ENCODE measurements at regions not wholly inside any gene's neighbourhood (a gene's known extent, or its start where the extent isn't known, plus 50 kb on each side); places are given as distances from the start of the nearest gene placed in this dataset.
"Not testable (repeated sequence)": the region's sequence is repeated elsewhere in the genome, so short reads cannot be mapped to it uniquely, and the experiment has no call there.

DNA sequence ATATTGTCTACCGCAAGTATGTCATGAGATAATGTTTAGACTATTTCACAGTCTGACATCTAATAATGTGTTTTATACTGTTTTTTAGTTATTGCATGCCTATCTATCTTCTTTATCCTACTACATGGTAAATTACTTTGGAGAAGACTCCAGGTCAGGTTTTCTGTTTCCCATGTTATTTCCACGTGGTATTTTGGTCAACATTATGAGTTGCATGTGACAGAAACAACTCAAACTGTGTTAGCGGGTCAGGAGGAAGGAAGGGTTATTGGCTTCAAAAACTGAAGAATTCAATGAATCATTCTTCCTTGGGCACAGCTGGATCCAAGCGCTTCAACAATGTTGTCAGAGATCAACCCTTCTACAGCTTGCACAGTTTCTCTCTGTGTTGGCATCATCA lies 252.1 kb upstream of the CCNG1 start:
- no peak for DNase-seq

DNA sequence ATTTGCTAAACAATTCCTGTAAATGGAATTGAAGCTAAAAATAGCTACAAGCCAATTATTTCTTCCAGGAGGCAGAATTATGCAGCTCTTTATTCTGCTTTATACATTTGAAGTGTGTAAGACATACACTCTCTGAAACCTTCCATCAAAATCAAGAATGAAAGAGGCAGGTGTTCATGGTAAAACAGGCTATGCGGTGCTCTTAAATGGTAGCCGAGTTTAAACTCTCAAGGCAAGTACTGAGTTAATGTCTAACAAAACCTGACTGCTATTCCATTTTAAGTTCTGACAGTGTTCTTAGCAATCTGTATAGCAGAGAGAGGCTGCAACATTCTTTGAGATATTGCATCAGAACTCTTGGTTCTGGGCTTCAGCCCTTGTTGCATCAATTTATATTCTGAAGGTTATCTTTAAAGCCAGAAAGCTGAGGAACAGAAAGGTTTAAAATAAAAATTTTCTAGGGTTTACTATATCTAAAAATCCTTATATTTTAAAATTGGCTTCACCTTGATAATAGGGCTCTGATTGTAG lies 248.3 kb upstream of the CCNG1 start:
- no peak for DNase-seq

DNA sequence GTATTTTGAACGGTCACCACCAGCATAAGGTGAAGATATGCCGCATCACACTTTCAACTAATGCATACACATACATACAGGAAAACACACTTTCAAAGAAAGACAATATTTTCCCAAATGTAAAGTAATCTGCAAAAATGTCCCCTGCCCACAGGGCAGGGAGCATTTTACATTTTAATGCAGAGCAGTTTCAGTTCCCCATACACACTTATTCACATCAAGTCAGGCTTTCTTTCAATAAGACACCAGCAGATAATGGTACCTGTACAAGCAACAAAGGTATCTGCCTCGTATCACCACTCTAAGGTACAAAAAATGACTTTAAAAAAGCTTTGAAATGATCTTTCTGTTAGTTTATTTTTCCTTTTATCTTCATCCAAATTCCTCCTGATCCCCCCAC lies 247.1 kb upstream of the CCNG1 start:
- no peak for DNase-seq

DNA sequence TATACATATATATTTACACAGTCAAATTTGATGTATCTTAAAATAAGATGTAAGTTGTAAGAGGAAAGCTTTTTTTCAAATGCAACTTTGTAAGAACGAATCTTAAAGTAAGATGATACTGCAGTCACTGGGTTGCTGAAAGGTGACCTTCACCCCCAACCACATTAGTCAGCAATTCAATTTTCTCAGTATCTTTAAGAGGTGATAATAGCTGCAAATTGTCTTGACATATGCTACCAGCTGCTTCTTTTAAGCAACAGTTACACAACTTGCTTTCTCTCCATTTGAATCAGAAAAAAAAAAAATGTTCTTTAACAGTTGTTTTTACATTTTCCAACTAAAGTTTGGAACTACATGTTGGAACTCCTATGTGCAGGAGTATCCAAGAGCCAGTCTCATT lies 246.6 kb upstream of the CCNG1 start:
- no peak for DNase-seq

DNA sequence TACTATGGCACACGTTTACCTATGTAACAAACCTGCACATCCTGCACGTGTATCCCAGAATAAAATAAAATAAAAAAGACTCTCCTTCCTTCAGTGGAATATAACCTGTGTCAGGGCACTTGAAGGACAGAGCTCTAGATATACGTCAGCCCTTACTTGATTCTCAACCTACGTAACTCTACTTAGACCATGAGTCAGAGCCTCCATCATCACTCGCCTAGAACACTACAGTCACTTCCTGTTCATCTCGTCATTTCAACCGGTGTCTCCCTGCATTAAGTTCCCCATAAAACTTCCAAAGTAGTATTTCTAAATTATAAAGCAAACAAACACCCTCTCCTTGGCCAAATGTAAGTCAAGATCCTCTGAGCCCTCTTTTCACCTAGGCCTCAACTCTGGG lies 243.5 kb upstream of the CCNG1 start:
- no peak for DNase-seq

DNA sequence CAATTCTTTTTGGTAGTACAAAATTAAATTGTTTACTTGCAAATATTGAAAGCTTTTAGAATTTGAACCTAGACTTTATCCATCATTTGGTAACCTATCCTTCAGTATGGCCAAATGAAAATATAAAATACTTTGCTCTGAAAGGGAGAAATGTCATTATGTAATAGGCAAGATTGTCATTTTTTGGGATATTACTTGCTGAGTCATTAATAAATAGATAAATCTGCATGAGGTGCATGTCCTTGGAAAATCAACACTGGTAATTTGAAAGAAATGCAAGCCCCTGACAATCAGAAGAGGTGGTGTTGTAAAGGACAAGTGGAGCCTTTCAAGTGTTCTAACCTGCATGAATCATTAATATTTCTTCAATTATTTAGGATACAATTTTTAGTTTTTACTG lies 231.8 kb upstream of the CCNG1 start:
- no peak for DNase-seq

DNA sequence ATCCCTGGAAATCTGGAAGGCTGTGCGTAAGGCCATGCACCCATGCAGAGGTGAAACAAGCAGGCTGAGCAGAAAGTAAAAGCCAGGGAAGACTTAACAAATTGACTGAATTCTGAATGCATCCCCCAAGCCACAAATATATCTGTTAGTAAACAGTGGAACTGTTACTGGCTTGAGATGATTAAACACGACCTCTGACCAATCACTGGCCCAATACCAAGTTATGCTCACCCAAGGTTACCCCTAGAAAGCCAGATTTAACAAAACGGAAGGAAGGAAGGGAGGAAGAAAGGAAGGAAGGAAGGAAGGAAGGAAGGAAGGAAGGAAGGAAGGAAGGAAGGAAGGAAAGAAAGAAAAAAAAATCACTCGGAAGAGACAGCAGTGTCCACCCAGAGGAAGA lies 215.8 kb upstream of the CCNG1 start:
- no peak for DNase-seq

DNA sequence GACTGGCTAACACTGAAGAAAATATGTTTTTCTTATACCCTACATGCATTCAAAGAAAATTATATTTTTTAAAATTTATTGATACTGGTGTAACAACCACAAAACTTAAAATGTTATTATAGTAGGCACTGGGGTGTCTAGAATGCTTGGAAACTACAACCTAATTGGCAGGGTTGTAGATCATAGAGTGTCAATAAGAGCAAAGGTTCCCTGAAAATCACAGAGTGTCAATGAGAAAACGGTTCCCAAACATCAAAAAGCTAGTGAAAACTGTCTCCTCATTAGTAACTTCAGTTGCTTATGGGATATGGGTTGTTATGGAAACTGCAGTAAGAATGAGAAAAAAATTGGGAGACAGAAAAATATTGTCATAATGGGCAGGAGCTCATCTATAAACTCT lies 214.4 kb upstream of the CCNG1 start:
- DNase-seq, result no peak

DNA sequence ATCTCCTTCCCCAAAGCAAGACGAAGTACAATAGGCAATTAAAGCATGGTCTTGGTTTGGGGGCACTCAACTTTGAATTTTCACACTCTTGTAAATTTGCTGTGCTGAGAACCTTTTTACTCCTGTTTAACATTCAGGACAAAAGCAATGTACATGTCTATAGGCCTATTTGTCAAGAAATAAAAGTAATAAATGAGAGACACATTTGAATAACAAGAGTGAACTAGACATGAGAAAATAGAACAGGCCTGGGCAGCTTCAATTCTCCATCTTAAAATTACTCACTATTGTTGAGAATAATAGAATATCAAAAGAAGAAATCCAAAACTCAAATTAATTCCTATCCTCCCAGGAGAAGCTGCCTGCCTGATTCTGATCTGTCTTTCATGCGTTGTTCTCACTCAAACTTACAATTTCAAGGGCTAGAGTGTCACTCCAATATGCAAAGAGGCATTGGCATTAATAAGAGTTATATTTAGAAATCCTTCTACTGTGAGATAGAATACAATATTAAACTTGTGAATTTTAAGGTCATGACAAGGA lies 192.9 kb upstream of the CCNG1 start:
- DNase-seq, result no peak

DNA sequence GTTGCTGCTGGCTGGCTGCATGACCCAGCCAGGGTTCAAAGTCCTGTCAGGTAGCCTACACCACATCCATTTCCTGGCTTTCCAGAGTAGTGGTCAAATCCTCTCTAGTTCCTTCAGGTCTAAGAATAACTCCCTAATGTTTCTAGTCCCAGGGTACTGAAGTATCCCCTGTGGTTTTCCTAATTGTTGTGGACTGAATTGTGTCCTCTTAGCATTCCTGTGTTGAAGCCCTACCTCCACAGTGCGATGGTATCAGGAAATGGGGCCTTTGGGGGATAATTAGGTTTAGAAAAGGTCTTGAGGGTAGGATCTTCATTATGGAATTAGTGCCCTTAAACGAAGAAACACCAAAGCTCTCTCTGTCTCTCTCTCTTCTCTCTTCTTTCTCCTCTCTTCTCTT lies 191.8 kb upstream of the CCNG1 start:
- no peak for DNase-seq

DNA sequence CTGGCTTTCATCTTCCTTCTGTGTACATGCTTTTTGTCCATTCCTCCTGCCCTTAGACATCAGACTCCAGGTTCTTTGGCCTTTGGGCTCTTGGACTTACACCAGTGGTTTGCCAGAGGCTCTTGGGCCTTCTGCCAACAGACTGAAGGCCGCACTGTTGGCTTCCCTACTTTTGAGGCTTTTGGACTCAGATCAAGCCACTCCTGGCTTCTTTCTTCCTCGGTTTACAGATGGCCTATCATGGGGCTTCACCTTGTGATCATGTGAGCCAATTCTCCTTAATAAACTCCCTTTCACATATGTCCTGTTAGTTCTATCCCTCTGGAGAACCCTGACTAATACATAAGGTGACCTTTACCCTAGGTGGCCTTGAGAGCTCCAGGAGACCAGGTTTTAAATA lies 189.1 kb upstream of the CCNG1 start:
- no peak for DNase-seq

DNA sequence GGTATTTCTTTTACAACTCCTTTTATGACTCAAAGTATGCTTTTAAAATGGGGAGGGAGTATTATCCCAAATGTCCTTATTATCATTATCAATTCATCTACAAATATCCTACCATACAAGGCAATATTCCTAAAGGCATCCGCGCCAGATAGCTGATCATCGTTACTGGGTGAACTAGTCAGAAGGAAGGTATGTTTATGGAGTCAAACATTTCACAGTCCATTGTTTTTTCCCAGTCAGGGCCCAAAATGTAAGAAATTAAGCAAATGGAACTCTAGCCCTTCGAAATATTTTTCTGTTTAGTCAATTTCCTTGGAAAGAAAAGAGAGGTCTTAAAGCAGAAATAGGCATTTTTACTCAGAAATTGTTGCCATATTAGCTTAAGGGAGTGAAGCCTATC lies 188.5 kb upstream of the CCNG1 start:
- no peak for DNase-seq

DNA sequence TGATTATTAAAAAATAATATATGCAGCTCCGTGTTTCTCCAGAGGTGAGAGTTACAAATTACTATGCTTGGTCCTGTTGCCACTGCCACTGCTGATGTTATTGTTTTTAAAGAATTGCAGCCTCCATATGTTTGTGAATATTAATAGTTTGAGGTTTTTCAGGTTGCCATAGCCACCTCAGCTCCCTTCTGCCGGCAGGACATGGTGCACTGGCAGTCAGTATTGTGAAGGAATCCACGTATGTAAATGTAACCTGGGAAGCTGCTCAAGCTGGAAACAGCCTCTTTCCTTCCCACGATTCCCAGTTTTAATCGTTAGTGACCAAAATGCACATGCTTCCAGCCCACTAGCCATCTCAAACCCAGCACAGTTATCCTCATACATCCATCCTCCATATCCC lies 184.4 kb upstream of the CCNG1 start:
- DNase-seq, result no peak

DNA sequence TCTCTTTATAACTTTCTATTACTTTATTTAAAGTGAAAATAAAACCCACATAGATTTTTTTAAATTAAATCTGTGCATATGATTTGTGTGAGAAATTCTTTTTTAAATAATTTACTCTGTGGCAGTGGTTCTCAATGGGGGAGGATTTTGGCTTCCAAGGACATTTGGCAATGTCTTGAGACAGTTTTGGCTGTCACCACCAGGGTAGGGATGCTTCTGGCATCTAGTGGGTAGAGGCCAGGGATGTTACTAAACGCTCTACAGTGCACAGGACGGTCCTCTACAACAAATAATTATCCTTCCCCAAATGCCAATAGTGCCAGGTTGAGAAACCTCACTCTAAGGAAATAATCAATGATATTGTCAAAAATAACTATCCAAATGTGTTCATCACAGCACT lies 177.9 kb upstream of the CCNG1 start:
- DNase-seq, result no peak

DNA sequence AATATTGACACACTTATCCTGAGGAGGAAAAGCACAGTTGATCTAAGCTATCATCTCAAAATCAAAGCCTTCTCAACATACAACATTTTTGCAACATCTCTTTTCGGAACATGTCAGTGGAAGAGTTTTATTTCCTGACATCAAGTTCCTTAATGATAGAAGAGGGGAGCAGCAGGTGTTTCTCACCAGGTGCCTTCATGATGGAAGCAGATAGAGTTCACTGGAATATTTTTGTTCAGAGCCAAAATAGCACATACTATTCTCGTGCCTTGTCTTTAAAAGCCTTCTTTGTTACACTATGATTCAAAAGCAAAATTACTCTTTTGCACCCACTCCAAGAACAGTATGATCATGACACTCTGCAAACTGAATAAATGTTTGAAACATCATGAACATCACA lies 176.9 kb upstream of the CCNG1 start:
- DNase-seq, result no peak

DNA sequence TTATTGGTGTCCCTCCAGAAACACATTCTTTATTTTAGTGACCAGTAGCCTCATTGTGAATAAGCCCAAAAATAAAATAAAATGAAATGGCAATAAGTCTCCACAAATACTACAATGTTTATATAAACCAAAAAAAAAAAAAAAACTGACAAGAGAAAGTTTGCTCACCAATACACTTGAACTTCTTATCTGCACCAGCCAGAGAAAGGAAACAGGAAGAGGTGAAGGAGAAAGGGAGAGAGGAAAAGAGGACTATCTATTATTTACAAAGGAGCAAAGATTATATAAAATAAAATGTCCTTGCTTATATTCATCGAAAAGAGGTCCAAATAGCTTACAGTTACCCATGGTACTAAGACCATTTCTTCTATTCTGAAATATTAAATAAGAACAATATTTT lies 176.4 kb upstream of the CCNG1 start:
- DNase-seq, result no peak

DNA sequence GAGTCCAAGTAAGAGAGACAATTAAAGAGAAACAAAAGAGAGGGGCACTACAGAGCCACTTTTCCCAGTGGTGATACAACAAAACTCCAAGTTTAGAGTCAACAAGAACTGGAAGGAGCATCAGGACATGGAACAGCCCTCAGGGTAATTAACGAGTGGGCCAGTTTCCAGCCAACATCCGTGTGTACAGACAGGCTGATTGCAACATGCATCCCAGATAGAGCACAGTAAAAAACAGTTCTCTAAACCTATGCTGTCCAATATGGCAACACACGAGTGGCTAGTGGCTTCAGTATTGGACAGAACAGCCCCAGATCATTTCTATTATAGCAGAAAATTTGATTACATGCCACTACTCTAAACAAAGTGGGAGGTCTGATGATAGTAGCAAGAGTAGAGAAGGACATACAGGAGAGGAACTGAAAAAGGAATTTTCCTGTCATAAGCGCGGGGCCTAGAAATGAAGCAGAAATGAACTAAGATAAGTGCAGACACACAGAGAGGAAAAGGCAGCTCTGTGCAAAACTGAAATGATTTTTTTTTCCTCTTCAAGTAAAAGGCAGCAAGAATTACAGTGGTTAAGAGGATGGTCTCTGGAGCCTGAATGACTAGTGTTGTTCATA lies 175.6 kb upstream of the CCNG1 start:
- DNase-seq, result no peak

DNA sequence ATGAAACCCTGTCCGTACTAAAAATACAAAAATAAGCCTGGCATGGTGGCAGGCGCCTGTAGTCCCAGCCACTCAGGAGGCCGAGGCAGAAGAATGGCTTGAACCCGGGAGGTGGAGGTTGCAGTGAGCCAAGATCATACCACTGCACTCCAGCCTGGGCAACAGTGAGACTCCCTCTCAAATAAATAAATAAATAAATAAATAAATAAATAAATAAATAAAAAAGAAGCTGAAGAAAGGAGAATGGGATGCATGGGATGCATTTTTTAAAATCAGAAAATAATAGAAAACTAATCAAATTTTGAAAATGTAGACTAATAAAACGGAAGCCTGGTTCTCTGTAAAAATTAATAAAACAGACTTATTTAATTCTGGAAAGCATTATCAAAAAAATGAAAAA lies 171.1 kb upstream of the CCNG1 start:
- DNase-seq, result not testable (repeated sequence)

DNA sequence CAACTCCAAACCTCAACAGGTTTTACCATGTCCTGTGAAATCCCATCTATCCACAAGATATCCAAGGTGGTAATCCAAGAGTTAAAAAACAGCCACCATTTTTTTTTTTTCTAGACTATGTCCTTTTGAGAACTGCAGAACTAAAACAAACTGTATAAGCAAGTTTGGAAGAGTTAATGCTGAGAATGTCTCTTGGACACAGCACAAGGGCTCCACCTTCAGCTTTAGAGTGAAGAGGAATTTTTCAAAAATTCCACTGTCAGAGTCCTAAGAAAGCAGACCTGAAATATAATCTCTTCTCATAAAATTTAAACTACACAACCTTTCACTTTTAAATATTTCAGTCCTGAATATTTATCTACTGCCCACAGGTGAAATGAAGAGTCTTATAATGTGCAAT lies 167.8 kb upstream of the CCNG1 start:
- DNase-seq, result no peak

DNA sequence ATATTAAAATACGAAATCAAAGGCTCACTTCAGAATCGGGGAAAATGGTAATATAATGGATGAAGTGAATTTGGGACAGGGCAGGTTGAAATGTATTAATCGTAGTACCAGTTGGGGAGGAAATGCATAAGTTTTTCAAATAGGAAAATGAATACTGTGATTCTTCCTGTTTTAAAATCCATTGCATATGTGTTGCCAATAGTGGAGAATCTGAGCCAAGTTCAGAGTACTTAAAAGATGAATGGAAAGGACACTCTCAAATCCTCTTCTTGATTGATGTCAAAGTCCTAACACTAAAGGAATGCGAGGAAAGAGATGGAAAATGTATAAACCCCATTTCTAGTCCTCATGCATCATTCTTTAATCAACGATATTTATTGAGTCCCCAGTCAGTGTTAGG lies 160.9 kb upstream of the CCNG1 start:
- no peak for DNase-seq

DNA sequence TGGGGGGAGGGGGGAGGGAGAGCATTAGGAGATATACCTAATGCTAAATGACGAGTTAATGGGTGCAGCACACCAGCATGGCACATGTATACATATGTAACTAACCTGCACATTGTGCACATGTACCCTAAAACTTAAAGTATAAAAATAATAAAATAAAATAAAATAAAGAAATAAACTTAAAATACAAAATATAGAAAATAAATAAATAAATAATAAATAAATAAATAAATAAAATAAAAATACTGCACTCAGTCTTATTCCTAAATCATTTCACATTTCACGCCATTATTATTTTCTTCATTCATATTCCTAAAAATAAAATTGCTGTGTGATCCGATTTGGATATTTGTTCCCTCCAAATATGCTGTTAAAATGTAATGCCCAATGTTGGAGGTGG lies 156.5 kb upstream of the CCNG1 start:
- not testable (repeated sequence) for DNase-seq

DNA sequence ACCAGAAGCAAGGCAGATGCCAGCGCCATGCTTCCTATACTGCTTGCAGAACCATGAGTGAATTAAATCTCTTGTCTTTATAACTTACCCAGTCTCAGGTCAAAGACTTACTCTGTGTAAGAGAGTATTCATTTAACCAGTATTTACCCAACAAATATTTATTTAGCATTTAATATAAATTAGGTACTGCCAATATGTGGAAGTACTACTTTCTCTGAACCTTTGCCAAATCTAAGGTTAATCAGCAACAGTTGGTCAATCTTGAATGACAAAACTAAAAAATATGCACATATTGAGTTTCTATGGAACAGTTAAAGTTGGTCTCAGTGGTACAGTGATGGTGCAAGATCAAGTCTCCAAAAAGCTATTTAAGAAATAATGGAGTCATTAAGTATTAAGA lies 155.9 kb upstream of the CCNG1 start:
- DNase-seq, result no peak

DNA sequence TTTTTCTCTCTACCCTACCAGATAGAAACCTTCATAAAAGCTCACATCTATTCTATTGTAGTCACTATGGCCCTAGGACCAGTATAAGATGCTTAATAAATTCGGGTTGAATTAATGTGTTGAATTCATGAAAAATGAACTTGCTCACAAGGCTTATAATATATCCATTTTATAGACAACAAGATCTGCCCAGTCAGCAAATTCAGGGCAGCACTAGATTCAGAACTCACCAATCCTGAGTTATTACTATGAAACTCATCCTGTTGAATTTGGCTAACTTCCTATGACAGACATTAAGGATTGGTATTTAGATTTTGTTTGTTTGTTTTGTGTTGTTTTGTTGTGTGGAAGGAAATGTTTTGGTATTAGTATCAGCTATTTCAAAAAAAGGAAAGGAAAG lies 143.6 kb upstream of the CCNG1 start:
- no peak for DNase-seq

DNA sequence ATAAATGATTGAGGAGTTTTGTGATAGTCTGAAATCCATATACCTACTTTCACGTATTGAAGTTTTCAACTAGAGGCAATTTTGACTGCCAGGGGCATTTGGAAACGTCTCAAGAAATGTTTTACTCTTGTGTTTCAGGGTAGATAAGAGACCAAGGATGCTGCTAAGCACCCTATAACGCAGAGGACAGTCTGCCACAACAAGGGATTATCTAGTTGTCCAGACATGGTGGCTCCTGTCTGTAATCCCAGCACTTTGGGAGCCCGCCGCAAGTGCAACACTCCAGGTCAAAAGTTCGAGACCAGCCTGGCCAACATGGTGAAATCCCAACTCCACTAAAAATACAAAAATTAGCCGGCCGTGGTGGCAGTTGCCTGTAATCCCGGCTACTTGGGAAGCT lies 133.7 kb upstream of the CCNG1 start:
- no peak for DNase-seq

DNA sequence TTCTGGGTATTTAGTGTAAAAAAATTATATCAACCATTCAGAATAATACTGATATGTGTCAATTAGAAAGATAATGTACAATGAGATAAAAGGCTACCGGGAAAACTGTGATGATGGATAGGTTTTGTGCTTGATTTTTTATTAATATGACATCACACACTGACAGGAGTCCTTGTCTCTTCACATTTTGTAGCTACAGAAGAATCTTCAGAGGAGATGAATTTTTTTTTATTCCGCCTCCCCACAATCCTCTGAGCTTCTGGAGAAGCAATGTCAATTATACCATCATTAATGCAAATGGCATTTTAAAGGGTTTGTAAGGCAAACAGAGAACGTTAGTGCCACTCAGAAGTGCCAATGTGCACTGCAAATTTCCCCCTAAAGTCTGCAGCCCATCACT lies 131.7 kb upstream of the CCNG1 start:
- no peak for DNase-seq
